ENCODE measurements at regions not wholly inside any gene's neighbourhood (a gene's known extent, or its start where the extent isn't known, plus 50 kb on each side); places are given as distances from the start of the nearest gene placed in this dataset.

- TF ChIP-seq REST (IDR thresholded peaks at IDR 0.05; ENCODE audit: low read depth) (no peak), SRF (IDR thresholded peaks at IDR 0.05; ENCODE audit: low read depth) (no peak), EGR1 (IDR thresholded peaks at IDR 0.05; ENCODE audit: low read depth) (no peak), EZH2 (IDR thresholded peaks at IDR 0.05) (no peak), ELF1 (IDR thresholded peaks at IDR 0.05; ENCODE audit: borderline replicate concordance, low read depth) (no peak)
Measured at GRCh38 chr13:33963895-33964294, 145.9 kb downstream of the RFC3 start (continued).

GRCh38 chr13:33968520-33969507, 150.9 kb downstream of the RFC3 start:
- no peak overlapping the region for H3K9ac ChIP-seq (ENCODE audit: low read length)
- TF ChIP-seq REST (IDR thresholded peaks at IDR 0.05; ENCODE audit: low read depth): no peak
- TF ChIP-seq POLR2AphosphoS5 (IDR thresholded peaks at IDR 0.05; ENCODE audit: low read depth, low read length): no peak
- TF ChIP-seq SRF (IDR thresholded peaks at IDR 0.05; ENCODE audit: low read depth): no peak
- no peak for TF ChIP-seq POLR2A (IDR thresholded peaks at IDR 0.05; ENCODE audit: borderline replicate concordance, extremely low read depth, insufficient read depth, insufficient read length)
- TF ChIP-seq EGR1 (IDR thresholded peaks at IDR 0.05; ENCODE audit: low read depth): no peak
- TF ChIP-seq ZNF274 (IDR thresholded peaks at IDR 0.05; ENCODE audit: low read depth, low read length): no peak
- TF ChIP-seq ELF1 (IDR thresholded peaks at IDR 0.05; ENCODE audit: borderline replicate concordance, low read depth): no peak
- TF ChIP-seq CTCF (IDR thresholded peaks at IDR 0.05 in 2 of 3, conservative IDR thresholded peaks at IDR 0.05 in 1 of 3; ENCODE audit: borderline replicate concordance in 1 of 3, insufficient read depth in 1 of 3, low read depth in 2 of 3, low read length in 2 of 3): no peak
- no peak for TF ChIP-seq RAD21 (IDR thresholded peaks at IDR 0.05; ENCODE audit: low read depth)
- no peak for TF ChIP-seq ZFX (IDR thresholded peaks at IDR 0.05)
- no peak for TF ChIP-seq SIN3A (IDR thresholded peaks at IDR 0.05; ENCODE audit: low read depth)
- no peak for TF ChIP-seq CEBPB (IDR thresholded peaks at IDR 0.05; ENCODE audit: low read depth)
- no peaks in the 10 kb centered on the region for H3K79me2 ChIP-seq (ENCODE audit: insufficient read depth, low read length)
- H3K9me2 ChIP-seq (ENCODE audit: insufficient read depth): no peaks in the 10 kb centered on the region
- intact Hi-C loops (cut with micrococcal nuclease): no loop called here
- no peak for DNase-seq (ENCODE audit: low read depth, low spot score)
- ChIA-PET RAD21 (ENCODE audit: low non-redundant PET in 1 of 2, low total read pairs in 2 of 2, uncharacterized antibody in 2 of 2, unreplicated experiment in 2 of 2) (no interaction called here), POLR2A (no interaction called here), CTCF (no interaction called here)
- no peaks in the 10 kb centered on the region for H3K36me3 ChIP-seq (ENCODE audit: control insufficient read depth in 1 of 2, insufficient read depth in 2 of 2, low read length in 2 of 2)
- no peak overlapping the region for H2AFZ ChIP-seq (ENCODE audit: low read depth, low read length, poor library complexity, severe bottlenecking)
- no peaks in the 10 kb centered on the region for H3K9me3 ChIP-seq (ENCODE audit: control insufficient read depth in 1 of 2, insufficient read depth in 1 of 2, low read depth in 1 of 2, low read length in 2 of 2)
- no peak for ATAC-seq
- H4K20me1 ChIP-seq (ENCODE audit: insufficient read depth): no peaks in the 10 kb centered on the region
- H3K27me3 ChIP-seq (ENCODE audit: insufficient read depth, low read length): no peaks in the 10 kb centered on the region
- H3K4me2 ChIP-seq (ENCODE audit: low read length): no peak overlapping the region
- H3K4me3 ChIP-seq (replicated peaks in 1 of 2; ENCODE audit: low read depth in 1 of 2, low read length in 2 of 2): no peak overlapping the region
- no peak overlapping the region for H3K27ac ChIP-seq (ENCODE audit: low read depth, low read length)
- H3K4me1 ChIP-seq (ENCODE audit: control insufficient read depth in 1 of 2, insufficient read depth in 2 of 2, low read length in 2 of 2): no peaks in the 10 kb centered on the region
- BruUV-seq (replicated peaks): no TSS peak
